Panc1 (cell line): ENCODE measurements at regions not wholly inside any gene's neighbourhood (a gene's known extent, or its start where the extent isn't known, plus 50 kb on each side); places are given as distances from the start of the nearest gene placed in this dataset.

Experiments used
- CTCF ChIP-seq: fragments of 450-650 bp; IDR thresholded peaks from 2 replicates; pipeline ENCODE4 v1.5.1; 2017; ENCODE audit warnings: mild to moderate bottlenecking
- POLR2AphosphoS5 ChIP-seq: IDR thresholded peaks from 2 replicates; pipeline ENCODE4 v1.6.1; 2012; ENCODE audit warnings: mild to moderate bottlenecking, low read depth, low read length, moderate library complexity
- REST ChIP-seq, 2 experiments: IDR thresholded peaks; 2 replicates each; pipeline ENCODE4 v1.6.1; 2011 to 2012; ENCODE audit warnings: low read depth in 2 of 2, control low read depth in 1 of 2, low read length in 1 of 2, mild to moderate bottlenecking in 1 of 2, moderate library complexity in 1 of 2; ENCODE audit not compliant: insufficient read depth in 1 of 2
- SIN3A ChIP-seq: IDR thresholded peaks from 2 replicates; pipeline ENCODE4 v1.6.1; 2012; ENCODE audit warnings: low read depth, mild to moderate bottlenecking, low read length, moderate library complexity, borderline replicate concordance; ENCODE audit not compliant: insufficient read depth
- TCF7L2 ChIP-seq: IDR thresholded peaks from 2 replicates; pipeline ENCODE4 v1.6.1; 2011; ENCODE audit warnings: mild to moderate bottlenecking, low read depth, low read length, inconsistent platforms

DNA sequence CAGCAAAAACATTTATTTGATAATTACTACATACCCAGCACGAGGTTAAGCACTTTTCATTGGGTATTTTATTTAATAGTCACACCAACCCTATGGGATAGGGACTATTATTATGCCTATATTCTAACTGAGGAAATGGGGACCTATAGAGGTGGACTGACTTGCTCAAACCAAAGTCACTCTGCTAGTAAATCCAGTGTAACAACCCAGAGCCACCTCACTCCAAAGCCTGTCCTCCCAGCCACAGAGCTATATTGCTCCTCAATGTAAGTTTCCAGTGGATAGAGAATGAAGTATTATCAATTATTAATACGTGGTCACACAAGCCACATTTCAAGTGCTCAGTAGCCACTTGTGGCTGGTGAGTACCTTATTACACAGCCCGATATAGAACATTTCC lies 97.5 kb downstream of the RGS2 start:
- TF ChIP-seq CTCF (no peak), REST (IDR thresholded peaks at IDR 0.05; ENCODE audit: insufficient read depth in 1 of 2, low read depth in 2 of 2, low read length in 1 of 2) (no peak), POLR2AphosphoS5 (no peak), SIN3A (no peak), TCF7L2 (no peak)
